ENCODE measurements at regions not wholly inside any gene's neighbourhood (a gene's known extent, or its start where the extent isn't known, plus 50 kb on each side); places are given as distances from the start of the nearest gene placed in this dataset.

DNA sequence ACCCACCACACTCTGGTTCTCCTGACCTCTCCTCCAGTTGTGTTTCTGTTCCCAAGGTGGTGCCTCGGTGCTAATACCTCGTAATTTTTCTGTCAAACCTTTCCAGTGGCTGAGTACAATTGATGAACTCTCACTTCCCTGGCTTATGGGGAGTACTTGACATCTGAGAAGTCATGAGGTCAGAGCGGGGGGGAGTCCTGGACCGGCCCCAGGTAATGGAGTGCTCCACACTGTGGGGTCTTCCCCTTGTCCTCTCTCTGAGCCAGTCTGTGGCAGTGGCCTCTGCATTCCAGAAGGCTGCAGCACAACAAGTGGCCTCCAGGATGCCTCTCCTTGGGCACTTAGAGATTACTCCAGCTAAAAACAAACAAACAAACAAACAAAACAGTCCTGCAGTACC, 122.5 kb upstream of the TRIM2 start:
- TF ChIP-seq, protein P1, sequence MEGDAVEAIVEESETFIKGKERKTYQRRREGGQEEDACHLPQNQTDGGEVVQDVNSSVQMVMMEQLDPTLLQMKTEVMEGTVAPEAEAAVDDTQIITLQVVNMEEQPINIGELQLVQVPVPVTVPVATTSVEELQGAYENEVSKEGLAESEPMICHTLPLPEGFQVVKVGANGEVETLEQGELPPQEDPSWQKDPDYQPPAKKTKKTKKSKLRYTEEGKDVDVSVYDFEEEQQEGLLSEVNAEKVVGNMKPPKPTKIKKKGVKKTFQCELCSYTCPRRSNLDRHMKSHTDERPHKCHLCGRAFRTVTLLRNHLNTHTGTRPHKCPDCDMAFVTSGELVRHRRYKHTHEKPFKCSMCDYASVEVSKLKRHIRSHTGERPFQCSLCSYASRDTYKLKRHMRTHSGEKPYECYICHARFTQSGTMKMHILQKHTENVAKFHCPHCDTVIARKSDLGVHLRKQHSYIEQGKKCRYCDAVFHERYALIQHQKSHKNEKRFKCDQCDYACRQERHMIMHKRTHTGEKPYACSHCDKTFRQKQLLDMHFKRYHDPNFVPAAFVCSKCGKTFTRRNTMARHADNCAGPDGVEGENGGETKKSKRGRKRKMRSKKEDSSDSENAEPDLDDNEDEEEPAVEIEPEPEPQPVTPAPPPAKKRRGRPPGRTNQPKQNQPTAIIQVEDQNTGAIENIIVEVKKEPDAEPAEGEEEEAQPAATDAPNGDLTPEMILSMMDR (IDR thresholded peaks at IDR 0.05), result no peak
- TF ChIP-seq POLR2A (IDR thresholded peaks at IDR 0.05), result no peak
